Skeletal muscle tissue (tissue), 3 donors: ENCODE measurements at regions not wholly inside any gene's neighbourhood (a gene's known extent, or its start where the extent isn't known, plus 50 kb on each side); places are given as distances from the start of the nearest gene placed in this dataset.

Experiments used
- H3K27ac ChIP-seq: one replicate; pipeline ENCODE4 v1.7.0; 2013; ENCODE audit warnings: mild to moderate bottlenecking, low read depth, low read length, inconsistent platforms
- H3K27me3 ChIP-seq, 3 donors: one replicate each; pipeline ENCODE4 v1.7.0; 2013; ENCODE audit warnings: low read length in 3 of 3; ENCODE audit not compliant: control insufficient read depth in 3 of 3, insufficient read depth in 3 of 3
- H3K36me3 ChIP-seq, 3 donors: one replicate each; pipeline ENCODE4 v1.7.0; 2013; ENCODE audit warnings: low read length in 3 of 3; ENCODE audit not compliant: control insufficient read depth in 3 of 3, insufficient read depth in 3 of 3
- H3K4me1 ChIP-seq, 3 donors: one replicate each; pipeline ENCODE4 v1.7.0; 2013; ENCODE audit warnings: low read length in 3 of 3, mild to moderate bottlenecking in 3 of 3; ENCODE audit not compliant: control insufficient read depth in 3 of 3, insufficient read depth in 3 of 3
- H3K4me3 ChIP-seq, 3 donors: one replicate each; pipeline ENCODE4 v1.7.0; 2013; ENCODE audit warnings: low read length in 3 of 3
- H3K9ac ChIP-seq, 3 donors: one replicate each; pipeline ENCODE4 v1.7.0; 2013; ENCODE audit warnings: low read length in 3 of 3, mild to moderate bottlenecking in 3 of 3, moderate library complexity in 2 of 3, low read depth in 1 of 3
- H3K9me3 ChIP-seq, 3 donors: one replicate each; pipeline ENCODE4 v1.7.0; 2013; ENCODE audit warnings: low read length in 3 of 3; ENCODE audit not compliant: control insufficient read depth in 3 of 3
- donor health status: Osteomylitis.

GRCh38 chr3:160105907-160106584, 117.4 kb downstream of the IL12A start:
- H3K9me3 ChIP-seq = no peaks in the 10 kb centered on the region
- no peak overlapping the region for H3K4me3 ChIP-seq
- no peak overlapping the region for H3K27ac ChIP-seq
- H3K4me1 ChIP-seq = no peaks in the 10 kb centered on the region
- H3K9ac ChIP-seq = no peak overlapping the region
- H3K36me3 ChIP-seq = no peaks in the 10 kb centered on the region
- H3K27me3 ChIP-seq = no peaks in the 10 kb centered on the region

GRCh38 chr3:160106905-160107861, 118.0 kb upstream of the C3orf80 start:
- Histone ChIP-seq H3K9ac (no peak overlapping the region), H3K9me3 (no peaks in the 10 kb centered on the region), H3K27ac (no peak overlapping the region), H3K27me3 (no peaks in the 10 kb centered on the region), H3K4me1 (no peaks in the 10 kb centered on the region), H3K36me3 (no peaks in the 10 kb centered on the region), H3K4me3 (no peak overlapping the region)

DNA sequence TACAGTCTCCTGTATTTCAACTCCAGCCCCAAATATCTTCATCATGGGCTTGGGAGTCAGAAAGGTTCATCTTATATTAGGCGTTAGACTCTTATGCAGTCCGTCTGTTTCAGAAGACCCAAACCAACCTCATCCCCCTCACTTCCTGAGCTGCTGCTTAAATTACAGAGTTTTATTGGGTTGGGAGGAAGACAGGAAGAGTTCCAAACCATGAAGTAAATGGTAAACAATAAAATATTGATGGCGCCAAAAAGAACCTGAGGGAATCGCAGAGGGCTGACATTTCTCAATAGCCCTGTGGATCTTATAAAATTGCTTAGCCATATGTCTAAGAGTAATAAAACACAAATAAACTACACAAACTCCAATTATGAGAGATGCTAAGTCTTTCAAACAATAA, 116.9 kb upstream of the C3orf80 start:
- H3K9me3 ChIP-seq = no peaks in the 10 kb centered on the region
- no peaks in the 10 kb centered on the region for H3K4me1 ChIP-seq
- H3K4me3 ChIP-seq = no peak overlapping the region
- no peak overlapping the region for H3K9ac ChIP-seq
- no peaks in the 10 kb centered on the region for H3K36me3 ChIP-seq
- H3K27ac ChIP-seq = no peak overlapping the region
- no peaks in the 10 kb centered on the region for H3K27me3 ChIP-seq

- H3K4me3 ChIP-seq = no peak overlapping the region
- no peaks in the 10 kb centered on the region for H3K27me3 ChIP-seq
- H3K27ac ChIP-seq = no peak overlapping the region
- H3K36me3 ChIP-seq = no peaks in the 10 kb centered on the region
- H3K4me1 ChIP-seq = no peaks in the 10 kb centered on the region
- no peaks in the 10 kb centered on the region for H3K9me3 ChIP-seq
- H3K9ac ChIP-seq = no peak overlapping the region
Observed at GRCh38 chr3:160112481-160112880, 112.7 kb upstream of the C3orf80 start.

- Histone ChIP-seq H3K9ac (no peak overlapping the region), H3K9me3 (no peaks in the 10 kb centered on the region), H3K27me3 (no peaks in the 10 kb centered on the region), H3K27ac (no peak overlapping the region), H3K4me3 (no peak overlapping the region), H3K4me1 (no peaks in the 10 kb centered on the region), H3K36me3 (no peaks in the 10 kb centered on the region)
Observed at GRCh38 chr3:160112996-160113395, 112.2 kb upstream of the C3orf80 start.

- Histone ChIP-seq H3K27ac (no peak overlapping the region), H3K4me1 (no peaks in the 10 kb centered on the region), H3K36me3 (no peaks in the 10 kb centered on the region), H3K9ac (no peak overlapping the region), H3K9me3 (no peaks in the 10 kb centered on the region), H3K27me3 (no peaks in the 10 kb centered on the region), H3K4me3 (no peak overlapping the region)
Observed at GRCh38 chr3:160114355-160114995, 110.7 kb upstream of the C3orf80 start.

- no peak overlapping the region for H3K27ac ChIP-seq
- no peak overlapping the region for H3K9ac ChIP-seq
- H3K36me3 ChIP-seq = no peaks in the 10 kb centered on the region
- no peaks in the 10 kb centered on the region for H3K27me3 ChIP-seq
- no peaks in the 10 kb centered on the region for H3K9me3 ChIP-seq
- H3K4me1 ChIP-seq = no peaks in the 10 kb centered on the region
- no peak overlapping the region for H3K4me3 ChIP-seq
Observed at GRCh38 chr3:160115387-160115786, 109.8 kb upstream of the C3orf80 start.

- no peaks in the 10 kb centered on the region for H3K27me3 ChIP-seq
Observed at GRCh38 chr3:160124224-160124623, 101.0 kb upstream of the C3orf80 start.

DNA sequence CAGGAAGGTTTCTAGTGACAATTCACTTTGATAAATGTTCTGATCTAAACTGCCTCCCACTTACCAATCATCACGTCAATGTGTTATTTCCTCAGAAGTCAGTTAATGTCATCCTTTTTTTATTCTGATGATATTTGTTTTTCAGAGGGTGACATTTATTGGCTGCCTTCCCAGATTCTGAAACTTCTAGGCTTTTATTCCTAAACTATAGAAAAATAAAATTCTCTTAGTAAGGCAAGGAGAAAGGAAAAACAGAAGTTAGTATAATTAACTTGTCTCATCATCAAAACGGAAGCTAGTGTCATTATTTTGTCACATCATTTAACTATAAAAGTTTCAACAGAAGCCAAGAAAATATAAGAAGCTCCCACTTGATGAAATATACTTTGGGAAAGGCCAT, 100.0 kb upstream of the C3orf80 start:
- Histone ChIP-seq H3K4me3 (no peak overlapping the region), H3K4me1 (peaks cover 0 to 2% (median 0%) of the 10 kb centered on the region in 3 donors), H3K27ac (no peak overlapping the region), H3K27me3 (no peaks in the 10 kb centered on the region), H3K9me3 (no peaks in the 10 kb centered on the region), H3K36me3 (no peaks in the 10 kb centered on the region), H3K9ac (no peak overlapping the region)

More at GRCh38 chr3:160124224-160124623, 101.0 kb upstream of the C3orf80 start:
- Histone ChIP-seq H3K36me3 (no peaks in the 10 kb centered on the region), H3K27ac (no peak overlapping the region), H3K4me3 (no peak overlapping the region), H3K9me3 (no peaks in the 10 kb centered on the region), H3K9ac (no peak overlapping the region), H3K4me1 (peaks cover 0 to 2% (median 0%) of the 10 kb centered on the region in 3 donors)

GRCh38 chr3:160126051-160126450, 99.2 kb upstream of the C3orf80 start:
- H3K27ac ChIP-seq = no peak overlapping the region
- H3K36me3 ChIP-seq = no peaks in the 10 kb centered on the region
- no peak overlapping the region for H3K4me3 ChIP-seq
- H3K27me3 ChIP-seq = no peaks in the 10 kb centered on the region
- peaks cover 0 to 2% (median 0%) of the 10 kb centered on the region in 3 donors for H3K4me1 ChIP-seq
- no peak overlapping the region for H3K9ac ChIP-seq
- H3K9me3 ChIP-seq = no peaks in the 10 kb centered on the region
